ENCODE measurements at regions not wholly inside any gene's neighbourhood (a gene's known extent, or its start where the extent isn't known, plus 50 kb on each side); places are given as distances from the start of the nearest gene placed in this dataset.

- TF ChIP-seq CTCF (IDR thresholded peaks at IDR 0.05), result no peak
- TF ChIP-seq POLR2A (IDR thresholded peaks at IDR 0.05), result no peak
Observed at GRCh38 chr2:58480141-58480540, 239.0 kb upstream of the FANCL start.
